ENCODE measurements at regions not wholly inside any gene's neighbourhood (a gene's known extent, or its start where the extent isn't known, plus 50 kb on each side); places are given as distances from the start of the nearest gene placed in this dataset.

- intact Hi-C loops (cut with DNase I; ENCODE audit: low total_unique reads) (no loop called here), in situ Hi-C loops (cut with MboI; ENCODE audit: low sequenced_read_pairs in 4 of 4) (no loop called here)
- ATAC-seq = no peak
- no peaks in the 10 kb centered on the region for H3K27me3 ChIP-seq
- H3K27ac ChIP-seq = no peak overlapping the region
- H3K36me3 ChIP-seq = no peaks in the 10 kb centered on the region
- DNase-seq = no peak
- no peak for TF ChIP-seq CTCF (IDR thresholded peaks at IDR 0.05 in 4 of 5, conservative IDR thresholded peaks at IDR 0.05 in 1 of 5)
- no peak for TF ChIP-seq POLR2A (IDR thresholded peaks at IDR 0.05)
- H3K4me1 ChIP-seq = no peaks in the 10 kb centered on the region
- no peaks in the 10 kb centered on the region for H3K9me3 ChIP-seq
- H3K4me3 ChIP-seq = no peak overlapping the region
These were observed 203.6 kb upstream of the MAMLD1 start for GRCh38 chrX:150159537-150159936.

- in situ Hi-C loops (cut with MboI; ENCODE audit: low sequenced_read_pairs in 4 of 4) = no loop called here
These were observed 202.5 kb upstream of the MAMLD1 start for GRCh38 chrX:150160656-150161055.

GRCh38 chrX:150161193-150161592, 201.9 kb upstream of the MAMLD1 start:
- in situ Hi-C loops (cut with MboI; ENCODE audit: low sequenced_read_pairs in 4 of 4) (no loop called here), intact Hi-C loops (cut with DNase I; ENCODE audit: low total_unique reads) (no loop called here)

More at GRCh38 chrX:150160656-150161055, 202.5 kb upstream of the MAMLD1 start:
- TF ChIP-seq CTCF (IDR thresholded peaks at IDR 0.05 in 4 of 5, conservative IDR thresholded peaks at IDR 0.05 in 1 of 5) = no peak
- TF ChIP-seq POLR2A (IDR thresholded peaks at IDR 0.05) = no peak
- ATAC-seq (no peak), DNase-seq (no peak)
- no peak overlapping the region for H3K27ac ChIP-seq
- intact Hi-C loops (cut with DNase I; ENCODE audit: low total_unique reads) = no loop called here
- H3K9me3 ChIP-seq = no peaks in the 10 kb centered on the region
- no peaks in the 10 kb centered on the region for H3K27me3 ChIP-seq
- H3K36me3 ChIP-seq = no peaks in the 10 kb centered on the region
- H3K4me1 ChIP-seq = no peaks in the 10 kb centered on the region
- no peak overlapping the region for H3K4me3 ChIP-seq

GRCh38 chrX:150162141-150162540, 201.0 kb upstream of the MAMLD1 start:
- H3K27me3 ChIP-seq = no peaks in the 10 kb centered on the region
- no peaks in the 10 kb centered on the region for H3K36me3 ChIP-seq
- H3K9me3 ChIP-seq = no peaks in the 10 kb centered on the region
- no peak overlapping the region for H3K27ac ChIP-seq
- ATAC-seq = no peak
- intact Hi-C loops (cut with DNase I; ENCODE audit: low total_unique reads) = no loop called here
- in situ Hi-C loops (cut with MboI; ENCODE audit: low sequenced_read_pairs in 4 of 4) = no loop called here
- H3K4me1 ChIP-seq = no peaks in the 10 kb centered on the region
- DNase-seq = no peak
- TF ChIP-seq POLR2A (IDR thresholded peaks at IDR 0.05) (no peak), CTCF (IDR thresholded peaks at IDR 0.05 in 4 of 5, conservative IDR thresholded peaks at IDR 0.05 in 1 of 5) (no peak)
- H3K4me3 ChIP-seq = no peak overlapping the region

More at GRCh38 chrX:150161193-150161592, 201.9 kb upstream of the MAMLD1 start:
- ATAC-seq (no peak), DNase-seq (no peak)
- TF ChIP-seq POLR2A (IDR thresholded peaks at IDR 0.05) (no peak), CTCF (IDR thresholded peaks at IDR 0.05 in 4 of 5, conservative IDR thresholded peaks at IDR 0.05 in 1 of 5) (no peak)
- no peaks in the 10 kb centered on the region for H3K27me3 ChIP-seq
- H3K4me3 ChIP-seq = no peak overlapping the region
- H3K9me3 ChIP-seq = no peaks in the 10 kb centered on the region
- no peak overlapping the region for H3K27ac ChIP-seq
- no peaks in the 10 kb centered on the region for H3K4me1 ChIP-seq
- H3K36me3 ChIP-seq = no peaks in the 10 kb centered on the region

GRCh38 chrX:150163221-150163930, 199.7 kb upstream of the MAMLD1 start:
- no peaks in the 10 kb centered on the region for H3K27me3 ChIP-seq

More at GRCh38 chrX:150163221-150163930, 199.7 kb upstream of the MAMLD1 start:
- in situ Hi-C loops (cut with MboI; ENCODE audit: low sequenced_read_pairs in 4 of 4) (no loop called here), intact Hi-C loops (cut with DNase I; ENCODE audit: low total_unique reads) (no loop called here)
- TF ChIP-seq CTCF (IDR thresholded peaks at IDR 0.05 in 4 of 5, conservative IDR thresholded peaks at IDR 0.05 in 1 of 5) = no peak
- TF ChIP-seq POLR2A (IDR thresholded peaks at IDR 0.05) = no peak
- no peak overlapping the region for H3K27ac ChIP-seq
- H3K4me3 ChIP-seq = no peak overlapping the region
- H3K36me3 ChIP-seq = no peaks in the 10 kb centered on the region
- no peak for ATAC-seq
- no peaks in the 10 kb centered on the region for H3K9me3 ChIP-seq
- H3K4me1 ChIP-seq = no peaks in the 10 kb centered on the region
- DNase-seq = no peak

All from gastrocnemius medialis (tissue), 4 donors.